CD14-positive monocyte (primary cell): ENCODE measurements at regions not wholly inside any gene's neighbourhood (a gene's known extent, or its start where the extent isn't known, plus 50 kb on each side); places are given as distances from the start of the nearest gene placed in this dataset.

ENCODE experiments used
- DNase-seq, 3 donors: peaks; one replicate each; pipeline ENCODE4 v3.0.0-alpha.2; 2011 to 2022
- H2AFZ ChIP-seq: 2 replicates; pipeline ENCODE4 v1.6.0; 2012; ENCODE audit warnings: mild to moderate bottlenecking, low read depth, low read length, inconsistent platforms; ENCODE audit not compliant: insufficient read depth, poor library complexity, severe bottlenecking
- H3K27ac ChIP-seq, 2 donors: 1 replicate in 1 of 2; 2 replicates in 1 of 2; pipeline ENCODE4 v1.5.1; 2012 to 2013; ENCODE audit warnings: low read length in 2 of 2, control low read depth in 1 of 2, inconsistent platforms in 1 of 2, low read depth in 1 of 2, mild to moderate bottlenecking in 1 of 2
- H3K27me3 ChIP-seq, 2 donors: one replicate each; pipeline versions ENCODE4 v1.6.0 to v1.6.1; 2011 to 2013; ENCODE audit warnings: low read length in 2 of 2; ENCODE audit not compliant: control insufficient read depth in 2 of 2, insufficient read depth in 2 of 2
- H3K36me3 ChIP-seq, 2 donors: replicated peaks in 1 of 2; 1 replicate in 1 of 2; 2 replicates in 1 of 2; pipeline versions ENCODE4 v1.5.1 to v1.6.1; 2012 to 2013; ENCODE audit warnings: low read length in 2 of 2, control low read depth in 1 of 2, inconsistent platforms in 1 of 2, mild to moderate bottlenecking in 1 of 2; ENCODE audit not compliant: insufficient read depth in 2 of 2, control insufficient read depth in 1 of 2
- H3K4me1 ChIP-seq, 2 donors: 1 replicate in 1 of 2; 2 replicates in 1 of 2; pipeline versions ENCODE4 v1.5.1 to v1.6.1; 2012 to 2013; ENCODE audit warnings: low read length in 2 of 2, control low read depth in 1 of 2, inconsistent platforms in 1 of 2, mild to moderate bottlenecking in 1 of 2, moderate library complexity in 1 of 2; ENCODE audit not compliant: insufficient read depth in 2 of 2, control insufficient read depth in 1 of 2
- H3K4me2 ChIP-seq: replicated peaks from 2 replicates; pipeline ENCODE3; 2012; ENCODE audit warnings: low read length, moderate library complexity, mild to moderate bottlenecking; ENCODE audit not compliant: poor library complexity, severe bottlenecking; ENCODE audit errors: extremely low read depth
- H3K4me3 ChIP-seq, 3 experiments: fragments of 200-600 bp in 1 of 3; sonication (generic) in 1 of 3; replicated peaks in 1 of 3; 1 replicate in 2 of 3; 2 replicates in 1 of 3; pipeline ENCODE4 v1.5.1; 2011 to 2013; ENCODE audit warnings: low read length in 3 of 3, mild to moderate bottlenecking in 3 of 3, control low read depth in 2 of 3, low read depth in 2 of 3, inconsistent platforms in 1 of 3, moderate library complexity in 1 of 3
- H3K79me2 ChIP-seq: 2 replicates; pipeline ENCODE4 v1.6.0; 2012; ENCODE audit warnings: mild to moderate bottlenecking, control low read depth, inconsistent platforms, low read length, moderate library complexity; ENCODE audit not compliant: insufficient read depth
- H3K9ac ChIP-seq: 2 replicates; pipeline ENCODE4 v1.6.0; 2017; ENCODE audit warnings: low read length, mild to moderate bottlenecking; ENCODE audit not compliant: insufficient read depth, poor library complexity, severe bottlenecking
- H3K9me3 ChIP-seq, 2 donors: replicated peaks in 1 of 2; 1 replicate in 1 of 2; 2 replicates in 1 of 2; pipeline versions ENCODE4 v1.5.1 to v1.6.1; 2012 to 2013; ENCODE audit warnings: low read length in 2 of 2, control low read depth in 1 of 2; ENCODE audit not compliant: control insufficient read depth in 1 of 2, insufficient read depth in 1 of 2
- H4K20me1 ChIP-seq: 2 replicates; pipeline ENCODE4 v1.6.0; 2012; ENCODE audit warnings: mild to moderate bottlenecking, low read length, control low read depth, moderate library complexity; ENCODE audit not compliant: insufficient read depth
- H3K27ac Mint-ChIP-seq, 7 donors: one replicate each; pipeline ENCODE4 v1.8.0; 2020; ENCODE audit warnings: mild to moderate bottlenecking in 7 of 7, mixed read lengths in 7 of 7, moderate library complexity in 6 of 7, inconsistent platforms in 2 of 7
- H3K27me3 Mint-ChIP-seq, 3 donors: one replicate each; pipeline ENCODE4 v1.8.0; 2021 to 2022; ENCODE audit warnings: low read depth in 3 of 3, mild to moderate bottlenecking in 3 of 3, mixed read lengths in 3 of 3, moderate library complexity in 3 of 3, inconsistent platforms in 1 of 3
- H3K36me3 Mint-ChIP-seq, 2 donors: one replicate each; pipeline ENCODE4 v1.8.0; 2020; ENCODE audit warnings: mixed read lengths in 2 of 2, inconsistent platforms in 1 of 2, mild to moderate bottlenecking in 1 of 2
- H3K4me1 Mint-ChIP-seq: one replicate; pipeline ENCODE4 v1.8.0; 2020; ENCODE audit warnings: mild to moderate bottlenecking, mixed read lengths
- H3K4me3 Mint-ChIP-seq, 2 donors: one replicate each; pipeline ENCODE4 v1.8.0; 2020; ENCODE audit warnings: mild to moderate bottlenecking in 2 of 2, mixed read lengths in 2 of 2, moderate library complexity in 1 of 2
- H3K9me3 Mint-ChIP-seq, 7 donors: one replicate each; pipeline ENCODE4 v1.8.0; 2020 to 2022; ENCODE audit warnings: mixed read lengths in 7 of 7, mild to moderate bottlenecking in 6 of 7, moderate library complexity in 6 of 7, inconsistent platforms in 2 of 7
- CTCF ChIP-seq: fragments of 200-600 bp; IDR thresholded peaks from one replicate; pipeline ENCODE4 v1.8.0; 2022; ENCODE audit warnings: antibody characterized with exemption, mild to moderate bottlenecking
- WGBS: methylation state at CpG from one replicate; pipeline ENCODE4 v1.1.5; 2013; ENCODE audit warnings: missing lambda C conversion rate; ENCODE audit not compliant: insufficient coverage; 5-methylcytosine and 5-hydroxymethylcytosine counted together
- intact Hi-C, 2 donors: fragments of 100-400 bp; cut with micrococcal nuclease; formaldehyde crosslinking; loops; one replicate each; pipeline versions ENCODE4 v1.15.0 to v1.15.1; 2023

- Mint-ChIP-seq H3K27me3 (no peaks in the 10 kb centered on the region), H3K27ac (no peak overlapping the region), H3K4me1 (no peaks in the 10 kb centered on the region), H3K4me3 (no peak overlapping the region), H3K9me3 (peaks cover 0 to 4% (median 2%) of the 10 kb centered on the region in 7 donors), H3K36me3 (no peaks in the 10 kb centered on the region)
- DNase-seq, result no peak
- Histone ChIP-seq H3K4me1 (no peaks in the 10 kb centered on the region), H2AFZ (no peak overlapping the region), H3K79me2 (no peaks in the 10 kb centered on the region), H3K9me3 (peaks cover 0 to 3% of the 10 kb centered on the region in 2 donors), H3K4me3 (no peak overlapping the region), H3K36me3 (no peaks in the 10 kb centered on the region), H3K4me2 (no peak overlapping the region), H3K9ac (no peak overlapping the region), H4K20me1 (no peaks in the 10 kb centered on the region), H3K27ac (no peak overlapping the region), H3K27me3 (no peaks in the 10 kb centered on the region)
- WGBS, result no CpG with 5 or more reads among the region's 3 CpGs
- no peak for TF ChIP-seq CTCF
- intact Hi-C loops, result no loop called here
These were observed 594.0 kb downstream of the NUP35 start for GRCh38 chr2:183718246-183718645.

GRCh38 chr2:183723278-183723677 is 599.0 kb downstream of the NUP35 start:
- no peak for DNase-seq
- no CpG with 5 or more reads among the region's 2 CpGs for WGBS
- no peak for TF ChIP-seq CTCF
- H3K27me3 ChIP-seq, result no peaks in the 10 kb centered on the region
- no peak overlapping the region for H2AFZ ChIP-seq
- H3K79me2 ChIP-seq, result no peaks in the 10 kb centered on the region
- H3K9me3 Mint-ChIP-seq, result peaks cover 1 to 11% (median 7%) of the 10 kb centered on the region in 7 donors
- no peak overlapping the region for H3K27ac Mint-ChIP-seq
- H3K9ac ChIP-seq, result no peak overlapping the region
- no peak overlapping the region for H3K27ac ChIP-seq
- H4K20me1 ChIP-seq, result no peaks in the 10 kb centered on the region
- H3K4me2 ChIP-seq, result no peak overlapping the region
- no peaks in the 10 kb centered on the region for H3K36me3 Mint-ChIP-seq
- intact Hi-C loops, result no loop called here
- no peak overlapping the region for H3K4me3 Mint-ChIP-seq
- H3K4me1 ChIP-seq, result no peaks in the 10 kb centered on the region
- H3K4me1 Mint-ChIP-seq, result no peaks in the 10 kb centered on the region
- H3K4me3 ChIP-seq, result no peak overlapping the region
- H3K27me3 Mint-ChIP-seq, result no peaks in the 10 kb centered on the region
- H3K9me3 ChIP-seq, result peaks cover 6 to 7% of the 10 kb centered on the region in 2 donors
- H3K36me3 ChIP-seq, result no peaks in the 10 kb centered on the region
